Testis (tissue), 2 donors: ENCODE measurements at regions not wholly inside any gene's neighbourhood (a gene's known extent, or its start where the extent isn't known, plus 50 kb on each side); places are given as distances from the start of the nearest gene placed in this dataset.

Experiments used
- POLR2A ChIP-seq: fragments of 450-650 bp; IDR thresholded peaks from one replicate; pipeline ENCODE4 v1.6.1; 2017; ENCODE audit warnings: antibody characterized with exemption, mild to moderate bottlenecking, moderate library complexity
- TF ChIP-seq, protein P1 (sequence below), 3 experiments: fragments of 450-650 bp in 2 of 3; fragments of 200-600 bp in 1 of 3; sonication (generic) in 1 of 3; IDR thresholded peaks; one replicate each; pipeline ENCODE4 v1.5.1; 2016 to 2019; ENCODE audit warnings: antibody characterized with exemption in 3 of 3, mild to moderate bottlenecking in 2 of 3, moderate library complexity in 1 of 3

DNA sequence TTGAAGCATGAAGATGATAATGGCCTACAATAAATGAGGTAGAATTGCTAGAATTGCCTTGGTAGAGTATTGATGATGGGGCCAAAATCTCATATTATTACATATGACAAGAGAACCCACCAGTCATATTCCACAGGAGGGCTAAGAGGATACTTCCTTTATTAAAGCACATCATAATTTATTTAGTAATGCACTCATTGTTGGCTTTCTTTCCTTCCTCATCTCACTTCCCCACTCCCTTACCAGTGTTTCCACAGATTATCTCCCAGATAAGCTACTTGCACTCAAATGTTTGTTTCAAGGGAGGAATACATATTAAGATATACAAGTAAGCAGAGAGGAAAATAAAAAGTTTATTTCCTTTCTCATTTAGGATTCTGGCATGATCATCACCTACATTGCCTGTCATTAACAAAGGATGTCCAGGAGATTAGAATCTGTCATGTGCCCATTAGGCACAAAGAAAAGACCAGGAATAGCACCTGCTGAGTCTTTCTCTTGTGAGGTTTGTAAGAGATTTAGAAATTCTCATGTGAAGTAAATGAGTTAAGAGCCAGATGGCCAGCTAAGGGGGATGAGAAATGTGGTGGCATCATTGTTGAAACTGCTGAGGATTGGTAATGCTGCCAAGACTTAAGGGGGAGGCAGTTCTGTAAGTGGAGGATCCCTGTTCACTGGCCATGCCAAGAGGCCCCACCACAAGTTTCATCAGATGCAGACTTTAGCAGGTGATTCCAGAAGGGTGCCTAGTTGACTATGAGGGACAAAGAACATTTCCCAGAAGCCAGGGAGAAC lies 52.4 kb upstream of the PRDM8 start:
- TF ChIP-seq, protein P1, sequence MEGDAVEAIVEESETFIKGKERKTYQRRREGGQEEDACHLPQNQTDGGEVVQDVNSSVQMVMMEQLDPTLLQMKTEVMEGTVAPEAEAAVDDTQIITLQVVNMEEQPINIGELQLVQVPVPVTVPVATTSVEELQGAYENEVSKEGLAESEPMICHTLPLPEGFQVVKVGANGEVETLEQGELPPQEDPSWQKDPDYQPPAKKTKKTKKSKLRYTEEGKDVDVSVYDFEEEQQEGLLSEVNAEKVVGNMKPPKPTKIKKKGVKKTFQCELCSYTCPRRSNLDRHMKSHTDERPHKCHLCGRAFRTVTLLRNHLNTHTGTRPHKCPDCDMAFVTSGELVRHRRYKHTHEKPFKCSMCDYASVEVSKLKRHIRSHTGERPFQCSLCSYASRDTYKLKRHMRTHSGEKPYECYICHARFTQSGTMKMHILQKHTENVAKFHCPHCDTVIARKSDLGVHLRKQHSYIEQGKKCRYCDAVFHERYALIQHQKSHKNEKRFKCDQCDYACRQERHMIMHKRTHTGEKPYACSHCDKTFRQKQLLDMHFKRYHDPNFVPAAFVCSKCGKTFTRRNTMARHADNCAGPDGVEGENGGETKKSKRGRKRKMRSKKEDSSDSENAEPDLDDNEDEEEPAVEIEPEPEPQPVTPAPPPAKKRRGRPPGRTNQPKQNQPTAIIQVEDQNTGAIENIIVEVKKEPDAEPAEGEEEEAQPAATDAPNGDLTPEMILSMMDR (IDR thresholded peaks at IDR 0.05), result no peak
- TF ChIP-seq POLR2A, result no peak
